ES-I3 (cell line): ENCODE measurements at regions not wholly inside any gene's neighbourhood (a gene's known extent, or its start where the extent isn't known, plus 50 kb on each side); places are given as distances from the start of the nearest gene placed in this dataset.
"Not testable (repeated sequence)": the region's sequence is repeated elsewhere in the genome, so short reads cannot be mapped to it uniquely, and the experiment has no call there.

ENCODE experiments used
- H3K36me3 ChIP-seq: 2 replicates; pipeline ENCODE4 v1.6.1; 2013; ENCODE audit warnings: mild to moderate bottlenecking, low read length, control low read depth, moderate library complexity; ENCODE audit not compliant: insufficient read depth
- H3K4me1 ChIP-seq: 2 replicates; pipeline ENCODE4 v1.6.1; 2013; ENCODE audit warnings: mild to moderate bottlenecking, control low read depth, low read length; ENCODE audit not compliant: insufficient read depth
- H3K9ac ChIP-seq: 2 replicates; pipeline ENCODE4 v1.6.1; 2013; ENCODE audit warnings: low read depth, mild to moderate bottlenecking, low read length, moderate library complexity
- H3K9me3 ChIP-seq: 2 replicates; pipeline ENCODE4 v1.6.1; 2013; ENCODE audit warnings: mild to moderate bottlenecking, low read length, moderate library complexity; ENCODE audit not compliant: control insufficient read depth, insufficient read depth

DNA sequence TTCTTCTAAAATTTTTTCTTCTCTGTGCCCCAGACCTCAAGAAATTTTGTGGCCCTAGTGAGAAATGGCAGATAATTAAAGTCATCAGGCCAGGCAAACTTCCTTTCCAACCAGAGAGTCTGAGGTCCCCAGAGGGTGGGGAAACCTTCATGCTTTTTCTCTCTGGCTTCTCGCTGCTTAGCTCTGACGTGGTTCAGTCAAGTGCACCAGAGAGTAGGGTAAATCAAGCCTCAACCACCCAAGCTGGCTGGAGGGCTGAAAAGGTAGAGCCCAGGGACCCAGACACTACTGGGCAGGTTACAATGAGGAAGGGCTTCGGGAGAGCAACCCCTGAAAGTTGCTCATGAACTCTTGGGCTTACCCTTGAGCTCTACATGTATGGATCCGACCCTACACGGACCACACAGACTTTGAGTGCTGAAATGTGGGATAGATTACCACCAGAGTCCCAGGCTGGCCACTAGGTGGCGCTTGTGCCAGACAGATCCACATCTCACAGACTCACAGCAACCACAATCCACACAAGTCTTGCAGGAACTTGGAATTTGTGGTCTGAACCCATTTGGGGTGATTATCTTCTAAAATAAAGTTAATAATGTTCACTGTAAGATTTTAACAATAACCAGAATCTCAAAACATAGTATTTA, 323.5 kb downstream of the KLF13 start:
- H3K4me1 ChIP-seq, H3K9ac ChIP-seq, H3K9me3 ChIP-seq, H3K36me3 ChIP-seq: not testable (repeated sequence)

DNA sequence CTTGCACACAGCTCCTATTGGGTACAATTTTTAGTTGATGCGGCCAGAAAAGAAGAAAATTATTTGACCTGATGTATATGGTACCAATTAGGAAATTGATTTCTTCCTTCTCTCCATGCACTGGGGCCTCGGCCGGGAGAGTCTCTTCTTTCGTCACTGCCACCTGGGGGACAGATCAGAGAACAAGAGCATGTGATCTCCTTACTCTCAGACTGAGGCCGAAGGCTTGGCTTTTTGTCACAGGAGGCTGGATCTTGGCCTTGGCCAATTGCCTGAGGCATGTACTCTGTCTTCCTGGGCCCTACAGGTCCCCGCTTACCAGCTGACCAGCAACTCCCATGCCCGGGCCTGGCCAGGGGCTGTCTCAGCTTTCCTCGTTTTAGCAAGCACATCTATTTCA, 330.3 kb downstream of the KLF13 start:
- not testable (repeated sequence) for H3K9me3 ChIP-seq, H3K36me3 ChIP-seq, H3K9ac ChIP-seq, H3K4me1 ChIP-seq

DNA sequence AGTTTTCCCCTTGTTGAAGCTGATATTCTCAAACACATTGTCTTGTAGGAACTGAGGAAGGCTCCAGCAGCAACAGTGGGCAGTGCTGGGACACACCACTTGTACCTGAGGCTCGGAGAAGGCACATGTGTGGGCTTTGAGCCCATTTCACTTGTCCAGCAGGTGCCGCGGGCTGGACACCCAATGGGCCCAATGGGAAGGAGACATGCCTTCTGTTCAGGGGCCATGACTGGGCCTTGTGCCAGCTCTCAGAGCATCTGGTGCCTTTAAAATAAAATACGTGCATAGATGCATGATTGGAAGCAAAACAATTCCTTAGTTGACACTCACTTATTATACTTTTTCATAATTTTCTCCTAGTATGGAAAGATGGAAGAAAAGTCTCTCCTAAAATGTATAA, 334.2 kb downstream of the KLF13 start:
- H3K36me3 ChIP-seq, result no peaks in the 10 kb centered on the region
- H3K9me3 ChIP-seq, result no peaks in the 10 kb centered on the region
- H3K4me1 ChIP-seq, result no peaks in the 10 kb centered on the region
- H3K9ac ChIP-seq, result no peak overlapping the region

DNA sequence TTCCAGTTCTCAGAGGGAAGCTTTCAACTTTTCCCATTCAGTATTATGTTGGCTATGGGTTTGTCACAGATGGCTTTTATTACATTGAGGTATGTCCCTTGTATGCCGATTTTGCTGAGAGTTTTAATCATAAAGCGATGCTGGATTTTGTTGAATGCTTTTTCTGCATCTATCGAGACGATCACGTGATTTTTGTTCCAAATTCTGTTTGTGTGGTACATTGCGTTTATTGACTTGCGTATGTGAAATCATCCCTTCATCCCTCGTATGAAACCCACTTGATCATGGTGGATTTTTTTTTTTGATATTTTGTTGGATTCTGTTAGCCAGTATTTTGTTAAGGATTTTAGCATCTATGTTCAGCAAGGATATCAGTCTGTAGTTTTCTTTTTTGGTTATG, 339.1 kb downstream of the KLF13 start:
- not testable (repeated sequence) for H3K36me3 ChIP-seq, H3K4me1 ChIP-seq, H3K9me3 ChIP-seq, H3K9ac ChIP-seq

DNA sequence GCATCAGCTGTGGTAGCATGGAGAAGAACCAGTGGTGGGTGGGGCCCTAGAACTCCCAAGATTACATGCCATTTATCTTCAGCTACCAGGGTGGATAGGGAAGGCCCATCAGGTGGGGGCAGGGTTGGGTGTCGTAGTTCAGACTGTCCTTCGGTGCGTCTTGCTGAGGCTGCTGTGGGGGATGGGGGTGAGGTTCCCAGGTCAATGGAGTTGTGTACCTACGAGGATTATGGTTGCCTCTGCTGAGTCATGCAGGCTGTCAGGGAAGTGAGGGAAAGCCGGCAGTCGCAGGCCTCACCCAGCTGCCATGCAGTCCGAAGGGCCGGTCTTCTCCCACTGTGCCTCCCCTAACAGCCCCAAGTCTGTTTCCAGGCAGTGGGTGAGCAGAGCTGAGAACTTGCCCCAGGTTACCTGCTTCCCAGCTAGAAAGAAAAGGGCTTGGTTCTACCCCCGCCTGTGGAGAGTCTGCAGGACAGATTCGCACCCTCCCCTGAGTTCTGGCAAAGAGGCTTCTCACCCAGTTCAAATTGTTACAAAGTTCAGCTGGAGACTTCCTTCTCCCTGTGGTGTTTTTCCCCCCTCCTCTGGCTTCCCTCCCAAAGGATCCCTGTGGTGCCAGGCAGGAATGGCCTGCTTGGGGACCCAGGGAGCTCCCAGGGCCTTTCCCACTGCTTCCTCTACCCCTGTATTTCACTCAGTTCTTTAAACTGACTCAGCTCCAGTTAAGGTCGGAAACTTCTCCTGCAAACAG, 342.7 kb downstream of the KLF13 start:
- H3K9ac ChIP-seq, H3K4me1 ChIP-seq, H3K9me3 ChIP-seq, H3K36me3 ChIP-seq: not testable (repeated sequence)

DNA sequence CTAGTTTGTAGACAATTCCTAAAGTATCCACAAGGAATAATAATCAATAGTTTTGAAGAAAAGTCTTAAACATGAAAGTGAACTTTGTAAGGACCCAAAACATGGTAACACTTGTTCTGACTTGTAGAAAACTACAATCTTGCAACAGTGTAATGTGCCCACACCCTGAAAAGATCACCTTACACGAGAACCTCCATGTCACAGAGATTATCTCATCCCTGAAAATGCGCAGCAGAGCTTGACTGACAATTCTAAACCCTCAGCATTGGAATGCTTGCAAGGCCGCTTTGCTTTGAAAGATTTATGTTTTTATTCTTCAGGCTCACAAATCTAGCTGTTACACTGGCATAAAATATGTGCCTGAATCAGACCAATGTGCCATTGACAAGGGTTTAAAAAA, 346.6 kb downstream of the KLF13 start:
- not testable (repeated sequence) for H3K36me3 ChIP-seq, H3K9me3 ChIP-seq, H3K9ac ChIP-seq, H3K4me1 ChIP-seq

DNA sequence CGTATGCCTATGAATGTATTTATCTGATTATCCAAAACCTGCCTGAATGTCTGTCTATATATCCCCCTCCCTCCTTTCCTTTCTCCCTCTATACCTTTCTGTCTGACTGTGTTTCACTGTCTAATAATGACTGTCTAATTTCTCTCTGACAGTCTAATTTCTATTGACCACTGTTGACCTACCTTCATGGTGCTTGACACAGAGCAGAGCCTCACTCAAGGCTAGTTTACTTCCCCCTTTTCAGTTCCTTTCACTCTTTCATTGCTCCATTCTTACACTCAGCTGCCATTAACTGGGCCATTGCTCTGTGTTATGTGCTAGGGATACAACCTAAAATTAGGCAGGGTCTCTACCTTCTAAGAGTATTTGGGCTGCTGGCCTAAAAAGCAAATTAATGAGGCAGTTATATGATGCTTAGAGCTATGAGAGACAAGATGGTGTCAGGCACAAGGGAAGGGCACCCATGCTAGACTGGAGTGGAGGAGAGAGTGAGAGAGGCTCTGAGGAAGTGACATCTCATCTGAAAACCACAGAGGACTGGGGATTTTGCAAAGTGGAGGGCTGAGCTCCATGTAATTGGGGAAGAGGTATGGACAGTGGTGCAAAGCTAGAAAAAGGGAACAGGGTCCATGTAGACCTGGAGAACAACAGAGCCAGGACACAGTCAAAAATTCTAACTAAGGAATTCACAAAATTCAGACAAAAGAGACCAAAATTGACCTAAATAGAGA, 348.6 kb upstream of the CHRNA7 start:
- H3K9me3 ChIP-seq, H3K36me3 ChIP-seq, H3K9ac ChIP-seq, H3K4me1 ChIP-seq: not testable (repeated sequence)

DNA sequence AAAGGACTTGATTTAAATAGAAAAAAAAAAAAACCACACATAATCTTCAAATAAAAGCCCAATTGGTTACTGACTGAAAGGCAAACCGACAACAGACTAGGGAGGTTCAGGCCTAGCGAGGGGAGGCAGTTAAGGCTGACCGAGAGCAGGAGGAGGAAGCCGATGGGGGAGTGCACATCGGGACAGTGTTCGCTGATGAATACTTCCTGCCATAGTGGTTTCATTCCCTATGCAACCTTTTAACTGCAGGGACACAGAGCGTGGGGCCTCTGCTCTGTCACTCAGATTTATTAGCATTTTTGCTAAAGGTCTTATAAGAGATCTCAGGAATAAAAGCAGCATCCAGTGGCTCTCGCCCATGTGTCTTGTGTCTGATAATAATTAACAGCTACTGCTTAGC, 343.2 kb upstream of the CHRNA7 start:
- H3K36me3 ChIP-seq, H3K9ac ChIP-seq, H3K4me1 ChIP-seq, H3K9me3 ChIP-seq: not testable (repeated sequence)

DNA sequence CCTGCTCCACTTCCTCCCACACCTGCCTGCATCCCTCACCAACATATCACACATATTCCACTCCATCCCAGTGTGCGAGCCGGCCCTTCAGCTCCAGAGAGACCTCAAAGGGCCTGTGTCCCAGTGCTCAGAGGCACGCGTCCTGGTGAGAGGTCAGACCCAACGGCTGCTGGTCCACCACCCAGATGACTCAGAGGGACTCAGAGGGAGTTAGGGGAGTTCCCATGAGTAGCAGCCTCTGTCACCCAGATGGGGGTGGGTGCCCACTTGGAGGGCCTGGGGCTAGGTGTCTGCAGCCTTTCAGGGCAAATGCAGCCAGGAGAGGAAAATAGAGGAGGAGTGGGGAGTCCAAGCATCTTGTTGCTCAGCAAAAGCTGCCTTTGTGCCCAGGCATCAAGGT, 333.8 kb upstream of the CHRNA7 start:
- H3K9me3 ChIP-seq, H3K4me1 ChIP-seq, H3K36me3 ChIP-seq, H3K9ac ChIP-seq: not testable (repeated sequence)

DNA sequence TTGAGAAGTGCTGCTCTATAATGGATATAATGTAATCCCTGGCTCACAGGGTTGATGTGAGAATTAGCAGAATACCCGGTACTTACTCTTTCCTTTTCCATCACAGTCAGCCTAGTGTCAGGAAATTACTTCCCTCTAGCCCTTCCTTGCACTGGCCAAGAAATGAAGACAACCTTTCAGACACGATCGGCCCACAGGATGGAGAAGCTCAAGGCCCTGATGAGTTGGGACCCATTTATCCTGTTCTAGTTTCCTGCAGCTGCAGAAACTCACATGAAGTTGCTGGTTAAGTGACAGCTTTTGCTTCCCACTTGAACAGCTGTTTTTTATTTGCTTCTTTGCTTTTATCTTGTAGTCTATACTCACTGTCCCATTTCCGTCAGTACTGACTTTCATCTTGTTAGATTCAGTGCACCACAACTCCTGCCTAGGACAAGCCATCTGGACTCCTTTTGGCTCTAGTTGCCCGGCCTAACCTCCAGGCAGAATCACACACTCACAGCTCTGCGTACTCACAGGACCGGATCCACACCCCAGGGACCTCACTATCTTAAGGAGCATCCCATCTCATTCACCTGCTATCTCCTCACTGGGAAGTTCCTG, 325.1 kb upstream of the CHRNA7 start:
- H3K9ac ChIP-seq, H3K4me1 ChIP-seq, H3K36me3 ChIP-seq, H3K9me3 ChIP-seq: not testable (repeated sequence)

DNA sequence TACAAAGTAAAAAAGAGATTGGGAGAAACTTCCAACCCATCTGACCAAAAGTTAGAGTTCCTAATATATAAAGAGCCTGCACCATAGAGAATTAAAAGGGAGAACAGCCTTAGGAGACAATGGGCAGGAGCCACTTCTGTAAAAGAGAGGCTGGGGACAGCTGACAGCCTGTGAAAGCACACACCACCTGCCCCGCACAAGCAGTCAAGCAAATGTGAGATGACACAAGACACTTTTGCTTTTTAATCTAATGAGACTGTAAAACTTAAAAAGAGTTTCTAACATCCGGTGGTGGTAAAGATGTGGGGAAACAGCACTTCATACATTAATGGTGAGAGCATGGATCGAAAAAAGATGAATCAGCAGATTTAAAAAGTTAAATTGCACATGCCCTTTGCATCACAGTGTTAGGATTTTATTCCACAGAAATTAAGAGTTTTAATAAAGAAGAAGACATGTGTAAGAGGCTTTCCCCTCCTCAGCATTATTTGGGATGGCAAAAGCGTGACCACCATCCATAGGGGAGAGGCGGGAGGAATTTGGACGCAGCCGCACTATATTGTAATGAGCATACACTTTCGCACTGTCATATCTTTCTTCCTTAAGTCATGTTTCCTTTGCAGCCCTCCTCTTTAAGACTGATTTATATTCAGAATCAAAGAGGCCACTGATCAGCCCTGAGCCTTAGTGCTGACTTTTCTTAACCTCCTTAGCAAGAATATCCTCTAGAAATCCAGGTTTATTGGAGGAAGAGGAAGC, 322.2 kb upstream of the CHRNA7 start:
- not testable (repeated sequence) for H3K4me1 ChIP-seq, H3K9me3 ChIP-seq, H3K36me3 ChIP-seq, H3K9ac ChIP-seq

DNA sequence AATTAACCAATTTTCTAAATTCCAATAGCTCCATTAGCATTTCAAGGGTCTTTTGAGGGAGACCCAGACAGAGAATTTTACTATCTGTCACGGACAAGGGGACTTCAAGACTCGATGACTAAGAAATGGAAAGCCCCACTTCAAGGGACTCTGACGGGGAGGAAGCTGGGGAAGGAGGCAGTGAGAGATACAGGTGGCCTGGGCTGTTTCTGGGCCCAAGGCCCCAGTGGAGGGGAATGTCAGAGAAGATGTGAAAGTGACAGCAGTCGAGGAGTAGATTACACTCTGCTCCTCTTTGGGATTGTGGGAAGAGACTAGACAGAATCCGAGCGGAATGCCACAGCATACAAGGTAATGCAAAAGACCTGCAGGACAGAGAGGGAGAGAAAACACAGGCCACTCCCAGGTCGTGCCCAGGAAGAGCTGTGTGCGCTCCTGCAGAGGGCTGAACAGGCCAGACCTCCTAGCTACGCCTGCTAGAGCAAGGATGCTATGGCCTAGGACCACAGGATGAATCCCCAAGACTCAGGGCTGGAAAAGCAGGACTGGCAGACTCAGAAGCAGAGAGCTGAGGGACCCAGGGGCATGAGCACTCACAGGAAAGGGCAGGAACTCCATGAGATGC, 321.5 kb upstream of the CHRNA7 start:
- H3K9me3 ChIP-seq, H3K4me1 ChIP-seq, H3K36me3 ChIP-seq, H3K9ac ChIP-seq: not testable (repeated sequence)

DNA sequence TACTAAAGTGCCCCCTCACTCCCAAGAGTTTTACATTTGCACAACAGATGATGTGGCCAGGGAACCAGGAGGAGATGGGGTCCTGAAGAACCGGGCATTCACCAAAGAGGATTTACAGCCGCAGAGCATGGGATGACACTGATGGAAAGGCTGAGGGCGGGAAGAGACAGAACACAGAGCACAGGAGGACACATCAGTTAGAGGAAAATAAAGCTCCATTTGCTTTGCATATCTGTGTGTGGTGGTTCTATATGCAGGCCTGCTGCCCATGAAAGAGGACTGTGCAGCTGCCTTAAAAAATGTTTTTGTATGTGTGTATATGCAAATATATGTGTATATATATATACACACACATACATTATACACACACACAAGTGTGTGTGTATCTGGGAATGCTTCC, 320.8 kb upstream of the CHRNA7 start:
- not testable (repeated sequence) for H3K9me3 ChIP-seq, H3K4me1 ChIP-seq, H3K9ac ChIP-seq, H3K36me3 ChIP-seq

DNA sequence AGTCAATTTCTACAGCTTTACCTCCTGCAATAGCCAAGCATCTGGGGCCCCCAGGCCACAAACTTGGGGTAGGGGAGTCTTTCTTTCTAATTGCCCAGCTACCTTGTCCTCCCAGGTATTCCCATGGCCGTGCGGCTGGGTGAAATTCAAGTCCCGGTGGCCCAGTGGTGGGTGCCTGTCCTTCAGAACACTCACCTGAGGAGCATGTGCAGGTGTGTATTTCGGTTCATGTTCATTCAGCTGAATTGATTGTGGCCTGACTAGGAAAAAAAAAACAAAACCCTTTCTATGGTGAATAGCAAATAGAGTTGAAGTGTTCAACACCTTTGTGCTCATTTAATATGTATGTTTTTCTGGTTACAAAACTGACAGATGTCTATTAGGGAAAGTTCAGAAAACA, 319.5 kb upstream of the CHRNA7 start:
- not testable (repeated sequence) for H3K9me3 ChIP-seq, H3K36me3 ChIP-seq, H3K4me1 ChIP-seq, H3K9ac ChIP-seq
